ENCODE measurements at regions not wholly inside any gene's neighbourhood (a gene's known extent, or its start where the extent isn't known, plus 50 kb on each side); places are given as distances from the start of the nearest gene placed in this dataset.

DNA sequence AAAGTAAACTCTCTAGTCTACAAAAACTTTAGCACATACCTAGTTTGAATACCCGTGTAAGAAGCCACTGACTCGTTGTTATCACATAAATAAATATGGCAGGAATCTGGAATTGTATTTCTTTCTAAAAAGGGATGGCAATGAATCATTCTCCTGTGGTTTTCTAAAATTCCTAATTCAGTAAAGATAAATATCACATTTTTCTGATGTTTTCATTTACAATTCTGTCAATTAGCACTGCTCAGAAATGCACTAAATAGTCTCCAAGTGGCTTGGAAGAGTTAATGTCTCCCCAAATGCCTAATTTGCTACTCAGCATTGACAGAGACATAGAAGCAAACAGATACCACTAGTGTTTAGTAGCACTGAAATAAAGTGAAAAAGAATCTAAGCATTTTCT, 547.7 kb upstream of the SLITRK1 start:
- no peak for DNase-seq (ENCODE audit: low spot score)
- ATAC-seq = no peak

DNA sequence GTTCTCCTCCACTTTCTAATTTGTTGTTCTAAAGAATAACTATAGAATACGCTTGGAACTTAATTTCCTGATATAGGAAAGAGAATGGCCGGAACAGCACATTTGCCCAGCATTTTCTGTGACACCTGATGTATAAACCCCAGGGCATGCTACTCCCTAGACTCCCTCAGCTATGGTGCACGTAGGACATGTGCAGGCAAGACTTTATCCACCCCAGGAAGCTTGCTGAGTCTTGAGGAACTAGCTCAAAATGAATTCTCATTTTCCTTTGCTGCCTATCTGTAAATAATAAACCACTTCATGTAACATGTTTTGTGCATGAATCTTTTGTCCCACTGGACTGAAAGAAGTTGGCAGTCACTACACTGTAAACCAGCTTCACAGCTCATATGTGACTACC, 535.8 kb upstream of the SLITRK1 start:
- ATAC-seq = no peak
- no peak for DNase-seq (ENCODE audit: low spot score)

DNA sequence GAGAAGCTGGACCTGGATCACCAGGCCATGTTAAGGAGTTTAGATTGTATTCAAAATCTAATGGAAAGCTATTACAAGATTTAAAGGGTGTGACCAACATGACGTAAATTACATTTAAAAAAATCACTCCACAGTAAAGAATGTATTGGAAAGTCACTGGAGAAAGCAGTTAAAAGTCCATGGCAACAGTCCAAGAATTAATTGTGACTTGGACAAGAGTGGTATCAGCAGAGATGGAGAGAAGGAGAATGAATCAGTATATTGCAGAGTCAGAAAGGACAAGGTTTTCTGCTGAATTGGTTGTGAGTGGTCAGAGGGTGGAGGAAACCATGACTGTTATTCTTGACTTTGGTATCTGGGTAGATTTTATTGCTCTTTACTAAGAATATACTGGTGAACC, 535.1 kb upstream of the SLITRK1 start:
- ATAC-seq (no peak), DNase-seq (ENCODE audit: low spot score) (no peak)

DNA sequence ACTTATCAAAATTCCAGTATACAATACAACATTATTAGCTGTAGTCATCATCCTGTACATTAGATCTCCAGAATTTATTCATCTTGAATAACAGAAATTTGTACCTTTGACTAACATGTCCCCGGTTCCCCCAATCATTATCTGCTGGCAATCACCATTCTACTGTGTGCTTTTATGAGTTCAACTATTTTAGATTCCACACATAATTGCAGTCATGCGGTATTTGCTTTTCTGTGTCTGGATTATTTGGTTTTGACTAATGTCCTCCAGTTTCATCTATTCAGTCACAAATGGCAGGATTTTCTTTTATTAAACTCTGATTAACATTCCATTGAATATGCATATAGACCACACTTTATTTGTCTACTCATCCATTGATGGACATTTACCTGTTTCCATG, 530.7 kb upstream of the SLITRK1 start:
- no peak for DNase-seq (ENCODE audit: low spot score)
- ATAC-seq = no peak

DNA sequence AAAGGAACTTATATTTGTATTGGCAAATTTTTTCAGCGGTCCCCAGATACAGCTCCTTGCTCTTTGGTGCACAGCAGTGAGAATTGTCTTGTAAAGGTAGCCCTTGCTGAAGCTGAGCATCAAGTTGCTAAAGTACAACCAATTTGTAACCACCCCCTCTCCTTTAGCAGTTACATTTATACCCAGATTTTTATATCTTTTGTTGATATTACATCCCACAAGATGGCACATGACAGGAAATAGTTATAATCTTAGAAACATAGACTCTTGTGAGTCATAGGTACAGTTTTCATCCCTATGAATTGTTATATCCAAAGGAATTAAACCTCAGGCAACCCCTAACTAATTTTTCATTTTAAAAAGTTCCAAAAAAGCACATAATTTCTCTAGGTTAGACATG, 523.0 kb upstream of the SLITRK1 start:
- no peak for ATAC-seq
- no peak for DNase-seq (ENCODE audit: low spot score)

DNA sequence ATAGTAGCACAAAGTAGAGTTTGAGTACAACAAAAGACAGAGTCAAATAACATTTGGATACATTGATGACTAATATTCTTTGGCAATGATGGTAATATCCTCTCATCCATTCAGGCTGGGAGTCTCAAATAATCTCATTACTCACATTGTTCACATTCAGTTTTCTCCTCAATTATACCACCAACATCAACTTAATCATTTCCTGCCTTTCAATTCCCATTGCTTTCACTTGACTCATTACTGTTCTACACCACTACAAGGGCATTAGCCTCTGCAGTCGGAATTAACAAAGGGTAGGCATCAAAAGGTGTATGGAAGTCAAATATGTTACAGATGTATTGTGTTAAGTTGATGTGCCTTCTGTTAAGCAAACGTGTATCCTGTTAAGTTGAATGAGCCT, 518.4 kb upstream of the SLITRK1 start:
- DNase-seq (ENCODE audit: low spot score) = no peak
- no peak for ATAC-seq

DNA sequence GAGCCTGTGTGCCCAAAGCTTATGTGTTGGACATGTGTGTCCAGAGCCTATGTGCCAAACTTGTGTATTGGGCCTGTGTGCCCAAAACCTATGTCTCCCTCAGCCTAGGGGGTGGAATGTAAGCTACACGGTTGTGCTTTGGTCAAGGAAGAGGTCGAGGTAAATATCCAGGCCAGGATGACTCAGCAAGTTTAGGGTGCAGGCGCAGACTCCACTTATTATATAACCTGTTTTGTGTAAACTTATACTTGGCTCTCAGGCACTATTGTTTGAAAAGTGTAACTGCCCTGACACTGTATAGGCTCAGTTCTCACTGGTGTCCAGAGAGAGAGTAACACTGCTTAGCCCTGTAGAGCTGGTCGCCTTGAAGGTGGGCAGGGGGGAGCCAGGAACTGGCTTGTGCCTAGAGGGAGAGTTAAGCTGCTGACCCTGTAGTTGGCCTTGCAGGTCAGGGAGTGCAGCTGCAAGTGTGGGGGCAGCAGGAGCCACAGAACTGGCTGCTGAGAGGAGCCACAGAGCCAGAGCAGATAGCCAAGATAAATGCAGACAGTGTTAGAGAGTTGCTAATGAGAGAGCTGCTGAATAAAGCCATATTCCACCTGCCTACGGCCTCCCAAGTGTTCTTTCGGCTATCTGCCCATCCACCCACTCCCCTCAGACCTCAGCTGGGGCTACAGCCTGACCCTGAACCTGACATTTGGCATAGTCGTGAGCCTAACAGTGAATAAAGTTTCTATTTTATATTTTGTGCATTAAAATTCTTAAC, 517.2 kb upstream of the SLITRK1 start:
- DNase-seq (ENCODE audit: low spot score) (no peak), ATAC-seq (no peak)

DNA sequence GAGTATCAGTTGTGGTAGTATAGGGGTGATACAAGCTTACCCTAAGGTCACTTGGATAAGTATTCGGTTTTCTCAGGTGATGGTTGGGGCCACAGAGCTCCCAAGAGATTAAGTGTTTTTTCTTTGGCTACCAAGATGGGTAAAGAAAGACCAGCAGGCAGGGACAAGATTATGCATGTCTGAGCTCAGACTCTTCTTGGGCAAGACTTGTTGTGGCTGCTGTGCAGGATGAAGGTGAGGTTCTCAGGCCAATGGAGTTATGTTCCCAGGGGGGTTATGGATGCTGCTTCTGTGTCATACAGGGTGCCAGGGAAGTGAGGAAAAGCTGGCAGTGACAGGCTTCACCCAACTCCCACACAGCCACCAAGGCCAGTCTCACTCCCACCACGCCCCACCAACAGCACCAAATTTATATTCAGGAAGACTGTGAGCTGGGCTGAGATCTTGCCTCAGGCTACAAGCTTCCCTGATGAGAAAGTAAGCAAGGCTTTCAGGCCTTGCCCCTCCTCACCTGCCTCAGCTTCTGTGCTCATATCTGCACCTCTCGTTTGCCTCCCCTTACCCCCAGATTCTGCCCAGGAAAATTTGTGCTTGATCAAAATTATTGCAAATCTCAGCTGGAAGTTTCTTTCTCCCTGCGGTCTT, 511.8 kb upstream of the SLITRK1 start:
- ATAC-seq = no peak
- no peak for DNase-seq (ENCODE audit: low spot score)

DNA sequence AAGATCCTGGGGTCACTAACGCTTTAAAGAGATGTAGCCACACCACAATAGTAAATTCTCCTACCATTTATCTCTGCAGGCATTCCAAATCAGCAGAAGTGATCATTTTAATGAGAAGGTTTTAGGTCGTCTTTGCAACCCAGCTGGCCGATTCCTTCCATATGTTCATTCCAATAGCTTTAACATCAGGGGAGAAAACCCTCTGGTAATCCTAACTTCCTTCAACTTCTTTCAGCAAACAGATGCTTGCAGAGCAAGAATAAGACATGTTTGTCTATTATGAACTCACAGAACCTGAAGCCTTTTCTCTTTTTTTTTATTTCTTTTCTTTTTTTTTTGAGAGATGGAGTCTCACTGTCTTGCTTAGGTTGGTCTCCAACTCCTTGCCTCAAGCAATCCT, 498.6 kb upstream of the SLITRK1 start:
- no peak for ATAC-seq
- no peak for DNase-seq (ENCODE audit: low spot score)

DNA sequence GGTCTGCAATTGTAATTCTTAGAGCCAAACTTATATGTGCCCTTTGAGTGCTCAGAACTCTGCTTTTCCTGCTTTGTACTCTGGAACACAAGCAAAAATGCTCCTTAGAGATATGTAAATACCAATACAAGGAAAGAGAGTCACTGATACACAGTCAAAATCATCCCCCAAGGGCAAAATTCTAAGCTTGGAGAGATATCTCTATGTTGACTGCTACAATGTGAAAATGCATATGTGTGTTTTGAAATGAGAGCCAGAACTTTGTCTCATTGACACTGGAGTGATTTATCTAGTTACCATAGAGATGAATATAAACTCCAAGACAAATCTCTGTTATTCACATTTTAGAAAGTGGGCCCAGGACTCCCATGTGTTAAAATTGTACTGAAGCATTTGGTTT, 494.8 kb upstream of the SLITRK1 start:
- DNase-seq (ENCODE audit: low spot score) (no peak), ATAC-seq (no peak)

DNA sequence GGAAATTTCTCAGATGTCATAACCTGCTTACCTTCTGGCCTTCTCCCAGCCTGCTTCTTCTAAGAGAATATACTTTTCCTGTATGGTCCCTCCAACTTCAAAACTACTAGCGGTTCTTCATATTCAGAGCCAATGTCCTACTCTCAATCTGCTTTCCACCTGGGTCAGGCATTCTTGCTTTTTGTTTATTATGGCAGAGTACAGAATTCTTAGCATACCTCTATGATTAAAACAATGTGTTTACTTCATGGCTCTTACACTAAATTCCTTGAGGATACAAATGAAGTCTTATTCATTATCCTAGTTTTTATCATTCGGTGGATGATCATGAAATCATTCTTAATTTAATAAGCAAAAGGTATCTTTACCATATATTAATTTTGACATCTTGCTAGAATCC, 484.2 kb upstream of the SLITRK1 start:
- DNase-seq (ENCODE audit: low spot score) (no peak), ATAC-seq (no peak)

DNA sequence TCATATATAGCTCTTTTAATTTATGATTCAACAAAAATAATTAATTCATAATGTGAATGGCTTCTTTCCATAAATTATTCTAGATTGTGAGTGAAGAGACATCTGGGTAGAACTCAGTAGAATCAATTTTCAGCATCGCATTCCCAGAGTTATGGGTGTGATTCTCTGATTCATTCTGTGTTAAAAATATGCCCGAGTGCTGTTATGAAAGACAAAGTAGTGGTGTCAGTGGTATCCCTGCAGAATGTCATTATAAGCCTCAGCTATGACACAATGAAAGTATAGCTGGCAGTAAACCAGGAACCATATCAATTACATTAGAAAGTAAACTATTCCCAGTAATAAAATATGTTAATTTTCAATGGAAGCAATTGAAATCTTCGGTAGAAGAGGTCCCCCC, 480.5 kb upstream of the SLITRK1 start:
- ATAC-seq = no peak
- no peak for DNase-seq (ENCODE audit: low spot score)

DNA sequence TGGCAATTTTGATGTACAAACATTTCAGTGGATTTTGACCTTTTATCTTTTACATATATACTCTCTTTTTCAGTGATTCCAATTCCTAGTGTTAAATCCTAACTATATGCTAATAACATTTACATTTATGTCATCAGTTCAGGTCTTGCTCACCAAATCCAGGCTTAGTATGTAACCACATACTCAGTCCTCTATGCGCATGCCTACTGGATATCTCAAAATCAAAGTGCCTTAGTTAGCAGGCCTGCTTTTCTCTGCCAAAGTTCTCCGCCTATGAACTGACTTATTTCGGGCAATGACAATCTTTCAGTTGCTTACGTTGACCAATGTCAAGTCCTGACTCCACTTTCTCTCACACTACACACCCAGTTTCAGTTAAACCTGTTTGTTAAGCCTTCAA, 478.5 kb upstream of the SLITRK1 start:
- no peak for ATAC-seq
- no peak for DNase-seq (ENCODE audit: low spot score)

DNA sequence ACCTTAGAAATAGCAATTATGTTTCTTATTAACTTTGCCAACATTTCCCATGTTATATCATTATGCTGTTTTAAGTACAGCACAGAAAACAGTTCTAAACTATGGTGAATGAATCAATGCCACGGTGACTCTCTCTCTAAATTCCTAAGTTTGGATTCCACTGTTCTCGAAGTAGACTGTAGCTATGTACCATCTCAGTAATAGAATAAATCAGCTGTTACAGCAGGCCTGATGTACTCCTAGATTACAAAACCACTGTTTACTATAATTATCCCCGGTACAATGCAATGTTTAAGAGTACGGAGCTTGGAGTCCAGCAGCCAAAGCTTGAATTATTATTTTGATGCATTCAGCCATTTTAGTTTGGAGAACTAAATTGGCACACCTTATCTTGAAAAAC, 476.3 kb upstream of the SLITRK1 start:
- DNase-seq (ENCODE audit: low spot score) = no peak
- no peak for ATAC-seq

DNA sequence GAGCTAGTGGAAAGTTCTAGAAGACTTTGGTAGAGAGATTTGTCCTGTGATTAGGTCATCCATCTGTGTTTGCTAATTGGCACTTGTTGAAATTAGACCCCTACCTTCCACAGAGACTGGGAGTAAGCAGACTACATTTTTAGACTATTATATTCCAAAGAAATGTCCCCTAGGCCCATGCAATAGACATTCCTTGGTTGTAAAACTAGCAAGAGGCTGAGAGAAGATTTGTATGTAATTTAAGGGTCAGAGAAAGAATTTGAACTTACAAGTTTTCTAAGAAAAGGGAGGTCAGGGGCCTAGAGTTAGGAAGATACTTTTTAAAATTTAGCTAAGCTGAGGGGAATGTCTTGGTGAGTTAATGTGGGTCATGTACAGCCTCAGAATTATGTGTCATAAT, 470.7 kb upstream of the SLITRK1 start:
- ATAC-seq (no peak), DNase-seq (ENCODE audit: low spot score) (no peak)

DNA sequence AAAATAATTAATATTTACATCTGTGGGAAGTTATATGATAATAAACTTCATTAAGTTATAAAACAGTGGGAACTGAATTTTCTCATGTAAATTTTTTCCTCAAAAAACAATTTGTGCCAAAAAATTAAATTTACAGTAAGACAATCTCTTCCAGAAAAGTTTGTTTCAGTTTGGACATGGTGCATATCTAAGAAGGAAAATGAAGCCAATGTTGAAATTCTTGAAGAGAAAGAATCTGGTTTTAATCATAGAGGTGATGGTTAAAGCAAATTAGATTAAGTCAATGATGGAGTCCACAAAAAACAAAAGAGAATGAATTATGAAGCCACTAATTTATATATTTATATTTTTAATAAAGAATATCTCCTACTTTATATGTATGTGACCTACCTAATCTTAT, 457.2 kb upstream of the SLITRK1 start:
- DNase-seq (ENCODE audit: low spot score) = no peak
- ATAC-seq = no peak

DNA sequence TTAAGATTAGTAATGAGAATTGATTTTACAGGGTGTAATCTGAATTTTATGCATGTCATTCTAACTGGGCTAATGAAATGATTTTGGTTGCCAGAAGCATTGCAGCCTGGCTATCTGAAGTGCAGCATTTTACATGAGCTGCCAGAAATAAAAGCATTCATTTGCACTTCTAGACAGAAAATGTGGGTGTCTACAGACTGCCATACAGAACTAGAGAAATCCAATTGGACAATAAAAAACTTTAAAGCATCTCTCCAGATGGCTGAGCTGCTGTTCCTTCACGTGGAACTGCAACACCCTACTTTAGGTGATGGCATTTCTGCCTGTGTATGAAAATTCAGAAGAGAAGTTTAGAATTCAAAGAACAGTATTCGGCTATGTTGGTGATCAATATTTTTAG, 450.1 kb upstream of the SLITRK1 start:
- no peak for ATAC-seq
- DNase-seq (ENCODE audit: low spot score) = no peak

DNA sequence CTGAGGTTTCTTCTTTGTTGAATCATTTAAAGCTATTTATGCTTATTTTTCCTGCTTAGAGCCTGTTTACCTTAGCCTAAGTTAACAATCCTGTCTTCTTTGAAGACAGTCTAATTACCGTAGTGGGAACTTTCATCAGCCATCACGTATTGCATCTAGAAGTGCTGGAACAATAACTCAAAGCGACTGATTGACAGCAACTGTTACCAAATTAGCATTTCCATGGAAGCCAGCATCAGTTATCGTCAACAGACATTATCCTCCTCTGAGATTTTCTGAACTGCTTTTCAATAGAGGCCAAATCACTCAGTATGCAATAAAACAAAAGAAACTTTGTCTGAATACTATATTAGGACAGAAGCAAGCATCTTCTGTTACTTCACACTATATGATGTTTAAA, 433.3 kb upstream of the SLITRK1 start:
- no peak for ATAC-seq
- DNase-seq (ENCODE audit: low spot score) = no peak

DNA sequence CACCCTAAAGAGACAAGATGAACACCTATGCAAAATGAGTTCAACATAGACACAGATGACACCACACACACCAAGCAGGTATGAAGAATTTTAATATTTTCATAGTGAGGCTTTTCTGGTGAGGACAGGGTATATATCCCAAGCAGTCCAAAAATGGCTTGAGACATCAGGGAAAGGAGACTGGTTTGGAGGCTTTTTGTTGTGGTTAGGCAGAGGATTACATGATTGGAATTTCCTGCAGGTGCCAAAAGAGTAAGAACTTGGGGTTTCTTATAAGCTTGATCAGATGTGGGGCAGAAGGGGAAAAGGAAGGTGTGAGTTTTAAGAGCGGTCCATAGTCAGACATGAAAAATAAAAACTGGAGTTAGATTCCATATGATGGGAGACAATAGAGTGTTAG, 420.8 kb upstream of the SLITRK1 start:
- ATAC-seq (no peak), DNase-seq (ENCODE audit: low spot score) (no peak)

DNA sequence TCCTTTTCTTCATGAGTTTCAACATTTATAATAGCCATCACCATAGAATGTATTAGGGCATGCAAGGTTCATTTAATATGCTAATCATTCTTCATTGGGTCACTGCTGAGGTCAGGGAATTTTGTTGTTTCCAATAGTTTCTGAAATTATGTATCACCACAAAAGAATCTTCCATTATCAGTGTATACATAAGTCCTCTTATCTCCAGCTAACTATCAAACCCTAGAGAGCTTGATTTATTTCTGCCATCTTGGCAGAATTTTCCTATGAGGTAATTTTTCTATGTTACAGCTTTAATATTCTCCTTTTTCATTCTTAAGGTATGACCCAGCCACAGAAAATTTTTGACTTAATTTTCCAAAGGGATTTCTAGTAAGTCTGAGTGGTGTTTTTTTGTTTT, 415.0 kb upstream of the SLITRK1 start:
- ATAC-seq = no peak

DNA sequence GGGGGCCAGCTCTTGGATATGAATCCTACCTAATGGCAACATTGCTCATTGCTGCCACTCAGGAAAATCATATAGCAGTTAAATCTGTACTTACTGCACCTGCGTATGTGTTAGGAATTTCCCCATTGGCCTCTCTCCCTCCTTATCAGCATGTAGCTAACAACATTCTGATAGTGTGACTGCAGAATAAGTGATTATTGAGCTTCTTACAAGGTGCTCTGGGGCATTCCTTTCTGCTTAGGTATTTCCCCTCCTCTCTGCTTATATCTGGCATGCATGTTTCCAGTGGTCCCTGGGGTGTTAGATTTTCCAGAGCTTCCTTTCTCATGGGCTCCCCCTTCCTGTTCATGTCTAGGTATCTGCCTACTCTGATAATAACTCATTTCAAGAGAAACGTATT, 414.1 kb upstream of the SLITRK1 start:
- no peak for ATAC-seq
- DNase-seq (ENCODE audit: low spot score) = no peak

More for the DNA sequence above, 415.0 kb upstream of the SLITRK1 start:
- DNase-seq (ENCODE audit: low spot score) = no peak

DNA sequence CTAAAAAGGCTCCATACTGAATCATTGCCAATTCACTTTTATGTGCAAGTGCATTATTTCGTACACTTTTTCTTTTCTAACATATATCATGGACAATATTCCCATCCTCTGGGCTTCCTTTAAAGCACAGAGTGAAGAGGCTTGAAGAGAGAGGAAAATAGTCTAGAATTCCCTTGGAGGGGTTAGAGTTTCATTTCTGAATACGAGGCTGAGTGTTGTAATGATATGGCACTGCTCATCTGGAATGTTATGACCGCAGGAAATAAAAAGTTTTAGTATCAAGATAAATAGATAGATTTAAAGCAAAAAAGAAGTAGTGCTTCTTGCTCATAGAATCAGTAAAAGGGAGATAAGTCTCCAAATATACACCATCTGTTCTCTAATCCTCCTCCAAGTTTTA, 412.3 kb upstream of the SLITRK1 start:
- ATAC-seq (no peak), DNase-seq (ENCODE audit: low spot score) (no peak)

DNA sequence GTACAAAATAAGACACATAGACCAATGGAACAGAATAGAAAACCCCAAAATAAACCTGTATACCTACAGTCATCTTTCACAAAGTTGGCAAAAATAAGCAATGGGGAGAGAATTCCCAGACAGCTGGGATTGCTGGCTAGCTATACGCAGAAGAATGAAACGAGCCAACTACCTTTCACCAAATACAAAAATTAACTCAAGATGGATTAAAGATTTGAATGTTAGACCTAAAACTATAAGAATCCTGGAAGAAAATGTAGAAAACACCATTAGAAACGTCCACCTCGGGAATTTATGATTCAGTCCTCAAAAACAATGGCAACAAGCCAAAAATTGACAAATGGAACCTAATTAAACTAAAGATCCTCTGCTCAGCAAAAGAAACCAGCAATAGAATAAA, 408.1 kb upstream of the SLITRK1 start:
- no peak for DNase-seq (ENCODE audit: low spot score)
- no peak for ATAC-seq
